IgD-negative memory B cell (primary cell): ENCODE measurements at regions not wholly inside any gene's neighbourhood (a gene's known extent, or its start where the extent isn't known, plus 50 kb on each side); places are given as distances from the start of the nearest gene placed in this dataset.

Source experiments
- H3K27ac Mint-ChIP-seq, 3 donors: one replicate each; pipeline ENCODE4 v1.8.0; 2020 to 2022; ENCODE audit warnings: mild to moderate bottlenecking in 3 of 3, mixed read lengths in 3 of 3, moderate library complexity in 1 of 3
- H3K27me3 Mint-ChIP-seq: one replicate; pipeline ENCODE4 v1.8.0; 2021; ENCODE audit warnings: mixed read lengths
- H3K36me3 Mint-ChIP-seq: one replicate; pipeline ENCODE4 v1.8.0; 2020; ENCODE audit warnings: mild to moderate bottlenecking, mixed read lengths
- H3K4me1 Mint-ChIP-seq, 3 donors: one replicate each; pipeline ENCODE4 v1.8.0; 2020 to 2022; ENCODE audit warnings: mixed read lengths in 3 of 3, mild to moderate bottlenecking in 1 of 3
- H3K4me3 Mint-ChIP-seq, 4 donors: one replicate each; pipeline ENCODE4 v1.8.0; 2020 to 2022; ENCODE audit warnings: mild to moderate bottlenecking in 4 of 4, mixed read lengths in 4 of 4, moderate library complexity in 3 of 4
- H3K9me3 Mint-ChIP-seq, 3 donors: one replicate each; pipeline ENCODE4 v1.8.0; 2020 to 2021; ENCODE audit warnings: mixed read lengths in 3 of 3, mild to moderate bottlenecking in 1 of 3

- H3K4me3 Mint-ChIP-seq, result no peak overlapping the region
- peaks cover 8% of the 10 kb centered on the region for H3K27me3 Mint-ChIP-seq
- no peak overlapping the region for H3K27ac Mint-ChIP-seq
Measured at GRCh38 chr2:205908212-205909183, 177.5 kb downstream of the INO80D start.

GRCh38 chr2:205906419-205906818 is 179.6 kb downstream of the INO80D start:
- Mint-ChIP-seq H3K9me3 (peaks cover 0 to 2% (median 0%) of the 10 kb centered on the region in 3 donors), H3K4me3 (no peak overlapping the region), H3K36me3 (no peaks in the 10 kb centered on the region), H3K27ac (no peak overlapping the region), H3K4me1 (no peaks in the 10 kb centered on the region), H3K27me3 (peaks cover 8% of the 10 kb centered on the region)

More at GRCh38 chr2:205908212-205909183, 177.5 kb downstream of the INO80D start:
- Mint-ChIP-seq H3K9me3 (peaks cover 0 to 2% (median 0%) of the 10 kb centered on the region in 3 donors), H3K4me1 (no peaks in the 10 kb centered on the region), H3K36me3 (no peaks in the 10 kb centered on the region)

- Mint-ChIP-seq H3K9me3 (peaks cover 0 to 2% (median 0%) of the 10 kb centered on the region in 3 donors), H3K36me3 (no peaks in the 10 kb centered on the region), H3K4me3 (no peak overlapping the region), H3K4me1 (no peaks in the 10 kb centered on the region), H3K27me3 (peaks cover 8% of the 10 kb centered on the region), H3K27ac (no peak overlapping the region)
Measured at GRCh38 chr2:205905576-205905975, 180.4 kb downstream of the INO80D start.

GRCh38 chr2:205904873-205905272 is 181.1 kb downstream of the INO80D start:
- H3K27me3 Mint-ChIP-seq, result peaks cover 5% of the 10 kb centered on the region
- peaks cover 0 to 2% (median 0%) of the 10 kb centered on the region in 3 donors for H3K9me3 Mint-ChIP-seq
- no peaks in the 10 kb centered on the region for H3K4me1 Mint-ChIP-seq
- H3K36me3 Mint-ChIP-seq, result no peaks in the 10 kb centered on the region
- H3K4me3 Mint-ChIP-seq, result no peak overlapping the region
- H3K27ac Mint-ChIP-seq, result peak overlapping the region in 1 of 3 donors; percentile 52

GRCh38 chr2:205903549-205904129 is 182.3 kb downstream of the INO80D start:
- Mint-ChIP-seq H3K27me3 (peaks cover 8% of the 10 kb centered on the region), H3K4me3 (no peak overlapping the region), H3K9me3 (peaks cover 4 to 9% (median 8%) of the 10 kb centered on the region in 3 donors), H3K36me3 (peaks cover 2% of the 10 kb centered on the region), H3K4me1 (no peaks in the 10 kb centered on the region), H3K27ac (no peak overlapping the region)

GRCh38 chr2:205902900-205903237 is 183.1 kb downstream of the INO80D start:
- H3K4me3 Mint-ChIP-seq, result no peak overlapping the region
- peaks cover 6 to 10% (median 9%) of the 10 kb centered on the region in 3 donors for H3K9me3 Mint-ChIP-seq
- H3K27me3 Mint-ChIP-seq, result peaks cover 8% of the 10 kb centered on the region
- no peaks in the 10 kb centered on the region for H3K4me1 Mint-ChIP-seq
- no peak overlapping the region for H3K27ac Mint-ChIP-seq
- H3K36me3 Mint-ChIP-seq, result peaks cover 2% of the 10 kb centered on the region

GRCh38 chr2:205902041-205902899 is 183.7 kb downstream of the INO80D start:
- H3K4me3 Mint-ChIP-seq, result no peak overlapping the region
- H3K27ac Mint-ChIP-seq, result no peak overlapping the region
- H3K36me3 Mint-ChIP-seq, result peaks cover 2% of the 10 kb centered on the region
- H3K9me3 Mint-ChIP-seq, result peaks cover 6 to 10% (median 9%) of the 10 kb centered on the region in 3 donors
- H3K4me1 Mint-ChIP-seq, result no peaks in the 10 kb centered on the region
- H3K27me3 Mint-ChIP-seq, result peaks cover 8% of the 10 kb centered on the region

GRCh38 chr2:205901491-205901890 is 184.5 kb downstream of the INO80D start:
- Mint-ChIP-seq H3K4me1 (no peaks in the 10 kb centered on the region), H3K9me3 (peaks cover 6 to 9% (median 9%) of the 10 kb centered on the region in 3 donors), H3K27me3 (peaks cover 8% of the 10 kb centered on the region), H3K27ac (no peak overlapping the region), H3K36me3 (peaks cover 2% of the 10 kb centered on the region), H3K4me3 (no peak overlapping the region)

GRCh38 chr2:205898744-205899143 is 187.2 kb downstream of the INO80D start:
- no peaks in the 10 kb centered on the region for H3K4me1 Mint-ChIP-seq
- no peak overlapping the region for H3K4me3 Mint-ChIP-seq
- no peak overlapping the region for H3K27ac Mint-ChIP-seq
- peaks cover 7% of the 10 kb centered on the region for H3K27me3 Mint-ChIP-seq
- H3K36me3 Mint-ChIP-seq, result peaks cover 2% of the 10 kb centered on the region
- peaks cover 6 to 10% (median 9%) of the 10 kb centered on the region in 3 donors for H3K9me3 Mint-ChIP-seq

GRCh38 chr2:205895981-205896655 is 189.9 kb downstream of the INO80D start:
- Mint-ChIP-seq H3K4me3 (no peak overlapping the region), H3K4me1 (no peaks in the 10 kb centered on the region), H3K27ac (no peak overlapping the region), H3K36me3 (peaks cover 2% of the 10 kb centered on the region), H3K27me3 (peaks cover 7% of the 10 kb centered on the region), H3K9me3 (peaks cover 6 to 10% (median 9%) of the 10 kb centered on the region in 3 donors)

GRCh38 chr2:205892665-205893259 is 193.2 kb downstream of the INO80D start:
- Mint-ChIP-seq H3K36me3 (no peaks in the 10 kb centered on the region), H3K4me1 (no peaks in the 10 kb centered on the region), H3K9me3 (peaks cover 0 to 2% (median 0%) of the 10 kb centered on the region in 3 donors), H3K27ac (no peak overlapping the region), H3K4me3 (no peak overlapping the region), H3K27me3 (peaks cover 3% of the 10 kb centered on the region)

- H3K4me3 Mint-ChIP-seq, result no peak overlapping the region
- H3K4me1 Mint-ChIP-seq, result no peaks in the 10 kb centered on the region
- H3K27ac Mint-ChIP-seq, result no peak overlapping the region
Measured at GRCh38 chr2:205892251-205892655, 193.7 kb downstream of the INO80D start.

GRCh38 chr2:205889114-205889513 is 196.9 kb downstream of the INO80D start:
- Mint-ChIP-seq H3K27ac (no peak overlapping the region), H3K27me3 (peaks cover 2% of the 10 kb centered on the region)

More at GRCh38 chr2:205892251-205892655, 193.7 kb downstream of the INO80D start:
- no peaks in the 10 kb centered on the region for H3K36me3 Mint-ChIP-seq
- H3K9me3 Mint-ChIP-seq, result peaks cover 0 to 2% (median 0%) of the 10 kb centered on the region in 3 donors
- peaks cover 4% of the 10 kb centered on the region for H3K27me3 Mint-ChIP-seq

GRCh38 chr2:205887637-205888036 is 198.3 kb downstream of the INO80D start:
- H3K4me3 Mint-ChIP-seq, result no peak overlapping the region

More at GRCh38 chr2:205889114-205889513, 196.9 kb downstream of the INO80D start:
- Mint-ChIP-seq H3K9me3 (no peaks in the 10 kb centered on the region), H3K36me3 (no peaks in the 10 kb centered on the region), H3K4me1 (peaks cover 0 to 2% (median 0%) of the 10 kb centered on the region in 3 donors), H3K4me3 (peak overlapping the region in 1 of 4 donors; percentile 86)

More at GRCh38 chr2:205887637-205888036, 198.3 kb downstream of the INO80D start:
- Mint-ChIP-seq H3K4me1 (peaks cover 0 to 2% (median 0%) of the 10 kb centered on the region in 3 donors), H3K9me3 (no peaks in the 10 kb centered on the region), H3K36me3 (no peaks in the 10 kb centered on the region), H3K27ac (no peak overlapping the region), H3K27me3 (peaks cover 2% of the 10 kb centered on the region)
